ENCODE measurements at regions not wholly inside any gene's neighbourhood (a gene's known extent, or its start where the extent isn't known, plus 50 kb on each side); places are given as distances from the start of the nearest gene placed in this dataset.

DNA sequence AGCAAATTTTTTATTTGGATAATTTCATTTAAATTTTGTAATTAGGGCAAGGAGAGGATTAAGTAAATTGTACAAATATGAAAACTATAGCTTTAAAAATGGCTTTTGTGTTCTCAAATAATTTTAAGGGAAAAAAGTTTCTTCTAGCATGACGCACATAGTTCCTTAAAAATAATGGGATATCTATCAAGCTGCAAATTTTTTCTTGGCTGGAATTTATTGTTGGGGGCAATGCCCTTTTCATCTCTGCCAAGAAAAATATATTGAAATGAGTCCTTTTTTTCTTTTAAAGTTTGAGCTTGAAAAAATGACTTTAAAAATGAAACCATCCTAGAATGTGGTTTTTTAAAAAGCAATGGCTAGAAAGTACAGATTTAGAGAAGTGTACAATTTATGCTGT is 154.4 kb upstream of the UGT8 start:
- TF ChIP-seq CTCF (IDR thresholded peaks at IDR 0.05) (no peak), POLR2A (IDR thresholded peaks at IDR 0.05) (no peak), POLR2AphosphoS5 (IDR thresholded peaks at IDR 0.05) (no peak), EP300 (IDR thresholded peaks at IDR 0.05) (no peak)

All from sigmoid colon (tissue), 4 donors.